ENCODE measurements at regions not wholly inside any gene's neighbourhood (a gene's known extent, or its start where the extent isn't known, plus 50 kb on each side); places are given as distances from the start of the nearest gene placed in this dataset.

DNA sequence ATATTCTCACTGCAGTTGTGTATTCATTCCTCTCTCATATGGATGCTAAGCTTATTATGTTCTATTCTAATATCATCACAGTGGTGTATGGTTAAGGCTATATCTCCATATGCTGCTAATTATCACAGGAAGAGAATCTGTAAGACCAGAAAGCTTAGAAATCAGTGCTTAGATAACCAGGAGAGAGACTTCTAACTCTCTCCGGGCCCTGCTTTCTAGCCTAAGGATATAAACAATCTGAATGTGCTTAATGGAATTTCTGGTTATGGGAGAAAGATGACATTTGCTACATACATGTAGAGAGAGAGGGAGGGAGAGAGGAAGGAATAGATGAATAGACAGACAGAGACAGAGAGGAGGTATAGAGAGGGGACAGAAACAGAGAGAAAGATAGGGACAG lies 1231.3 kb downstream of the EPHA7 start:
- TF ChIP-seq, protein P1, sequence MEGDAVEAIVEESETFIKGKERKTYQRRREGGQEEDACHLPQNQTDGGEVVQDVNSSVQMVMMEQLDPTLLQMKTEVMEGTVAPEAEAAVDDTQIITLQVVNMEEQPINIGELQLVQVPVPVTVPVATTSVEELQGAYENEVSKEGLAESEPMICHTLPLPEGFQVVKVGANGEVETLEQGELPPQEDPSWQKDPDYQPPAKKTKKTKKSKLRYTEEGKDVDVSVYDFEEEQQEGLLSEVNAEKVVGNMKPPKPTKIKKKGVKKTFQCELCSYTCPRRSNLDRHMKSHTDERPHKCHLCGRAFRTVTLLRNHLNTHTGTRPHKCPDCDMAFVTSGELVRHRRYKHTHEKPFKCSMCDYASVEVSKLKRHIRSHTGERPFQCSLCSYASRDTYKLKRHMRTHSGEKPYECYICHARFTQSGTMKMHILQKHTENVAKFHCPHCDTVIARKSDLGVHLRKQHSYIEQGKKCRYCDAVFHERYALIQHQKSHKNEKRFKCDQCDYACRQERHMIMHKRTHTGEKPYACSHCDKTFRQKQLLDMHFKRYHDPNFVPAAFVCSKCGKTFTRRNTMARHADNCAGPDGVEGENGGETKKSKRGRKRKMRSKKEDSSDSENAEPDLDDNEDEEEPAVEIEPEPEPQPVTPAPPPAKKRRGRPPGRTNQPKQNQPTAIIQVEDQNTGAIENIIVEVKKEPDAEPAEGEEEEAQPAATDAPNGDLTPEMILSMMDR (IDR thresholded peaks at IDR 0.05; ENCODE audit: poor library complexity): no peak
- TF ChIP-seq EZH2 (IDR thresholded peaks at IDR 0.05; ENCODE audit: borderline replicate concordance): no peak

All from hepatocyte (in vitro differentiated cells).